HEK293 (cell line): ENCODE measurements at regions not wholly inside any gene's neighbourhood (a gene's known extent, or its start where the extent isn't known, plus 50 kb on each side); places are given as distances from the start of the nearest gene placed in this dataset.

Source experiments
- CTCF ChIA-PET: fragments of 350-600 bp; formaldehyde crosslinking; extraction: SDS; loops from one replicate; lab custom pipeline; 2021; ENCODE audit warnings: antibody characterized with exemption; lab: Yijun Ruan, JAX
- POLR2A ChIA-PET: fragments of 300-600 bp; formaldehyde crosslinking; extraction: SDS; loops from one replicate; lab custom pipeline; 2020; ENCODE audit warnings: antibody characterized with exemption, inconsistent platforms; lab: Yijun Ruan, JAX
- H3K27ac ChIP-seq: fragments of 200-500 bp; sonication (Bioruptor generic); 2 replicates; pipeline ENCODE4 v1.5.1; 2014; ENCODE audit warnings: low read depth, low read length, control low read depth, inconsistent platforms; ENCODE audit errors: extremely low read depth
- H3K36me3 ChIP-seq, 2 experiments: fragments of 200-500 bp in 1 of 2; sonication (Bioruptor generic) in 1 of 2; 1 replicate in 1 of 2; 2 replicates in 1 of 2; pipeline ENCODE4 v1.5.1; 2014 to 2017; ENCODE audit warnings: inconsistent platforms in 2 of 2, low read length in 2 of 2; ENCODE audit not compliant: control insufficient read depth in 2 of 2, insufficient read depth in 1 of 2
- H3K4me1 ChIP-seq: fragments of 200-500 bp; sonication (Bioruptor generic); 2 replicates; pipeline ENCODE4 v1.5.1; 2014; ENCODE audit warnings: mild to moderate bottlenecking, low read length, inconsistent platforms; ENCODE audit not compliant: control insufficient read depth, insufficient read depth
- H3K4me3 ChIP-seq: 2 replicates; pipeline ENCODE4 v1.5.1; 2011; ENCODE audit warnings: low read depth, mild to moderate bottlenecking, control low read depth, low read length, moderate library complexity
- H3K9me3 ChIP-seq: fragments of 200-500 bp; sonication (Bioruptor generic); 2 replicates; pipeline ENCODE4 v1.5.1; 2014; ENCODE audit warnings: low read depth, low read length, inconsistent platforms; ENCODE audit not compliant: control insufficient read depth, insufficient read depth
- BCL11B ChIP-seq: fragments of 450-650 bp; formaldehyde crosslinking; IDR thresholded peaks from 2 replicates; pipeline ENCODE4 v1.5.1; 2016; ENCODE audit warnings: low read depth, missing biosample characterization, missing genetic modification characterization
- HOXA7 ChIP-seq: sonication (generic); formaldehyde crosslinking; IDR thresholded peaks from 2 replicates; pipeline ENCODE4 v1.8.1; 2022; ENCODE audit warnings: missing genetic modification reagents, borderline replicate concordance
- INSM2 ChIP-seq: fragments of 450-650 bp; formaldehyde crosslinking; IDR thresholded peaks from 2 replicates; pipeline ENCODE4 v1.5.1; 2016; ENCODE audit warnings: missing biosample characterization, missing genetic modification characterization
- KLF16 ChIP-seq: fragments of 450-650 bp; formaldehyde crosslinking; IDR thresholded peaks from 2 replicates; pipeline ENCODE4 v1.5.1; 2017; ENCODE audit warnings: missing biosample characterization, missing genetic modification characterization
- REST ChIP-seq: fragments of 450-650 bp; formaldehyde crosslinking; IDR thresholded peaks from 2 replicates; pipeline ENCODE4 v1.5.1; 2016; ENCODE audit warnings: missing biosample characterization, missing genetic modification characterization
- SCRT1 ChIP-seq: fragments of 450-650 bp; formaldehyde crosslinking; IDR thresholded peaks from 2 replicates; pipeline ENCODE4 v1.5.1; 2016; ENCODE audit warnings: missing biosample characterization, missing genetic modification characterization, borderline replicate concordance
- ZBTB10 ChIP-seq: fragments of 450-650 bp; formaldehyde crosslinking; IDR thresholded peaks from 2 replicates; pipeline ENCODE4 v1.5.1; 2016; ENCODE audit warnings: missing biosample characterization, missing genetic modification characterization
- ZBTB17 ChIP-seq: fragments of 450-650 bp; formaldehyde crosslinking; IDR thresholded peaks from 2 replicates; pipeline ENCODE4 v1.5.1; 2016; ENCODE audit warnings: missing biosample characterization, missing genetic modification characterization
- ZBTB48 ChIP-seq: fragments of 450-650 bp; formaldehyde crosslinking; IDR thresholded peaks from 2 replicates; pipeline ENCODE4 v1.5.1; 2016; ENCODE audit warnings: missing biosample characterization, missing genetic modification characterization
- ZFP41 ChIP-seq: fragments of 450-650 bp; formaldehyde crosslinking; IDR thresholded peaks from 2 replicates; pipeline ENCODE4 v1.5.1; 2016; ENCODE audit warnings: missing biosample characterization, missing genetic modification characterization, borderline replicate concordance
- ZFP69B ChIP-seq: fragments of 450-650 bp; formaldehyde crosslinking; IDR thresholded peaks from 2 replicates; pipeline ENCODE4 v1.5.1; 2016; ENCODE audit warnings: missing biosample characterization, missing genetic modification characterization
- ZNF157 ChIP-seq: fragments of 450-650 bp; formaldehyde crosslinking; IDR thresholded peaks from 2 replicates; pipeline ENCODE4 v1.5.1; 2016; ENCODE audit warnings: missing biosample characterization, missing genetic modification characterization
- ZNF280D ChIP-seq: fragments of 450-650 bp; formaldehyde crosslinking; IDR thresholded peaks from 2 replicates; pipeline ENCODE4 v1.5.1; 2016; ENCODE audit warnings: missing biosample characterization, missing genetic modification characterization
- ZNF433 ChIP-seq: fragments of 450-650 bp; formaldehyde crosslinking; IDR thresholded peaks from 2 replicates; pipeline ENCODE4 v1.5.1; 2016; ENCODE audit warnings: missing biosample characterization, missing genetic modification characterization, low read depth
- ZNF529 ChIP-seq: fragments of 450-650 bp; formaldehyde crosslinking; IDR thresholded peaks from 2 replicates; pipeline ENCODE4 v1.5.1; 2017; ENCODE audit warnings: missing genetic modification characterization, missing biosample characterization; ENCODE audit not compliant: insufficient replicate concordance
- ZNF548 ChIP-seq: fragments of 450-650 bp; formaldehyde crosslinking; IDR thresholded peaks from 2 replicates; pipeline ENCODE4 v1.5.1; 2016; ENCODE audit warnings: missing biosample characterization, missing genetic modification characterization
- ZNF549 ChIP-seq: fragments of 450-650 bp; IDR thresholded peaks from 2 replicates; pipeline ENCODE4 v1.5.1; 2018; ENCODE audit warnings: missing biosample characterization, missing genetic modification characterization, mild to moderate bottlenecking, inconsistent platforms, moderate library complexity
- ZNF664 ChIP-seq: fragments of 450-650 bp; formaldehyde crosslinking; IDR thresholded peaks from 2 replicates; pipeline ENCODE4 v1.5.1; 2016; ENCODE audit warnings: missing biosample characterization, missing genetic modification characterization
- ZNF777 ChIP-seq: fragments of 450-650 bp; formaldehyde crosslinking; IDR thresholded peaks from 2 replicates; pipeline ENCODE4 v1.5.1; 2017; ENCODE audit warnings: missing biosample characterization, missing genetic modification characterization, borderline replicate concordance

- Histone ChIP-seq H3K36me3 (no peaks in the 10 kb centered on the region), H3K27ac (no peak overlapping the region), H3K4me1 (no peaks in the 10 kb centered on the region), H3K9me3 (no peaks in the 10 kb centered on the region), H3K4me3 (no peak overlapping the region)
- no peak for TF ChIP-seq ZBTB48
- TF ChIP-seq ZBTB17, result no peak
- no peak for TF ChIP-seq ZNF777 (tag by site-specific recombination)
- TF ChIP-seq INSM2 (tag by site-specific recombination), result no peak
- TF ChIP-seq ZNF433 (tag by site-specific recombination), result no peak
- no peak for TF ChIP-seq ZNF549 (tag by site-specific recombination)
- TF ChIP-seq ZFP41 (tag by site-specific recombination), result no peak
- no peak for TF ChIP-seq HOXA7 (CRISPR knock-in tag)
- no peak for TF ChIP-seq SCRT1 (tag by site-specific recombination)
- TF ChIP-seq BCL11B, result no peak
- TF ChIP-seq ZFP69B (tag by site-specific recombination), result no peak
- no peak for TF ChIP-seq KLF16 (tag by site-specific recombination)
- TF ChIP-seq ZNF529, result no peak
- no peak for TF ChIP-seq ZBTB10 (tag by site-specific recombination)
- TF ChIP-seq ZNF548 (tag by site-specific recombination), result no peak
- ChIA-PET CTCF (no interaction called here), POLR2A (no interaction called here)
Observed at GRCh38 chr22:34608540-34609115, 457.3 kb upstream of the ISX start.

GRCh38 chr22:34609646-34610045 is 456.3 kb upstream of the ISX start:
- no peak overlapping the region for H3K4me3 ChIP-seq
- H3K36me3 ChIP-seq, result no peaks in the 10 kb centered on the region
- CTCF ChIA-PET, result no interaction called here
- no peaks in the 10 kb centered on the region for H3K9me3 ChIP-seq
- TF ChIP-seq ZNF664 (no peak), ZNF157 (no peak), ZNF280D (no peak), ZNF548 (tag by site-specific recombination) (no peak), REST (no peak)
- TF ChIP-seq, all 188 proteins: peak for 0
- no peak overlapping the region for H3K27ac ChIP-seq
- no peaks in the 10 kb centered on the region for H3K4me1 ChIP-seq
- POLR2A ChIA-PET, result no interaction called here
